Kidney glomerular epithelial cell (primary cell): ENCODE measurements at regions not wholly inside any gene's neighbourhood (a gene's known extent, or its start where the extent isn't known, plus 50 kb on each side); places are given as distances from the start of the nearest gene placed in this dataset.
A peak's percentile ranks its signal among the peaks of the same experiment; 100 is the strongest.
"Not testable (repeated sequence)": the region's sequence is repeated elsewhere in the genome, so short reads cannot be mapped to it uniquely, and the experiment has no call there.

ENCODE experiments used
- DNase-seq: peaks from one replicate; lab custom pipeline; 2025; lab: John Stamatoyannopoulos, UW

GRCh38 chr4:158051401-158052235, 121.2 kb downstream of the GASK1B start:
- DNase-seq, result no peak

DNA sequence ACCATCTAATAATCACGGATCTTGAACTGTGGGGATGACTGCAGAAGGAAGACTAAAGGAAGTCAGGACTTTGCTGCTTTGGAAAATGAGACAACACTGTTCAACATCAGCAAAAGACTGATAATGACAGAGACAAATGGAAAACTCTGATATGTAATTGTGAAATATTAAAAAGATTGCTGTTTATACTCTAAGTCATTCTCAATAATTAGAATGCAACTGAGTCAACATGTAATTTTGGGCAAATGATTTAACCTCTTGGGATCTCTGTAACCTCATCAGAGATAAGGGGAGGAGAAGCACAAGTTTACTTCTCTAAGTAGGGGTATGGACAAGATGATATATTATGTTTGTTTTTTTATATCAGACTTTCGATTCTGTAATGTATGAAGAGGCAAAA, 121.9 kb downstream of the GASK1B start:
- no peak for DNase-seq

DNA sequence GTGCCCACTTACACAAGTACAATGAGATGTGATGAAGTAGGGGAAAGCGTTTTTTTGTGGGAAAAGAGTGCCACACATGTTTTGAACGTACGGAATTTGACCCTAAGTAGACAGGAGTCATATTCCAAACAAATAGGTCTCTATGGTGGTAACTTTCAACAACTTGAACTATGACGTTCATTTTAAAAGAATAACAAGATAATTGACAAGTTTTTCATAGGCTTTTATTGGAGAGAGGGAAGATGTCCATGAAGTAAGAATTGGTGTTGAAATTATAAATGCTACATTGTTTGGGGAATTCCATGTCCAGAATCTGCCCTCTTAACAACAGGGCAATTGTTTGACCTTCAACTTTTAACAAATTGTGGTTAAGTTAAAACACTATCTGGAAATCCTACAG, 126.5 kb downstream of the GASK1B start:
- DNase-seq, result no peak

DNA sequence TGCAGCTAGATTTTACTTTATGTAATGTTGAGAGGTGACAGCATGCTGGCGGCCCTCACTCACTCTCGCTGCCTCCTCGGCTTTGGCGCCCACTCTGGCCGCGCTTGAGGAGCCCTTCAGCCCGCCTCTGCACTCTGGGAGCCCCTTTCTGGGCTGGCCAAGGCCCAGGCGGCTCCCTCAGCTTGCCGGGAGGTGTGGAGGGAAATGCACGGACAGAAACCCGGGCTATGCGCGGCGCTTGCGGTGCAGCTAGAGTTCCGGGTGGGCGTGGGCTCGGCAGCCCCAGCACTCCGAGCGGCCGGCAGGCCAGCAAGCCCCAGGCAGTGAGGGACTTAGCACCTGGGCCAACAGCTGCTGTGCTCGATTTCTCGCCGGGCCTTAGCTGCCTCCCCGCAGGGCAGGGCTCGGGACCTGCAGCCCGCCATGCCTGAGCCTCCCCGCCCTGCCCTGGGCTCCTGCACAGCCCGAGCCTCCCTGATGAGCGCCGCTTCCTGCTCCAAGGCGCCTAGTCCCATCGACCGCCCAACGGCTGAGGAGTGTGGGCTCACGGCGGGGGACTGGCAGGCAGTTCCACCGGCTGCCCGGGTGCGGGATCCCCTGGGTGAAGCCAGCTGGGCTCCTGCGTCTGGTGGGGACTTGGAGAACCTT, 128.7 kb downstream of the GASK1B start:
- no peak for DNase-seq

- peak; percentile 46 for DNase-seq
Measured at GRCh38 chr4:158042591-158043030, 130.2 kb downstream of the GASK1B start.

DNA sequence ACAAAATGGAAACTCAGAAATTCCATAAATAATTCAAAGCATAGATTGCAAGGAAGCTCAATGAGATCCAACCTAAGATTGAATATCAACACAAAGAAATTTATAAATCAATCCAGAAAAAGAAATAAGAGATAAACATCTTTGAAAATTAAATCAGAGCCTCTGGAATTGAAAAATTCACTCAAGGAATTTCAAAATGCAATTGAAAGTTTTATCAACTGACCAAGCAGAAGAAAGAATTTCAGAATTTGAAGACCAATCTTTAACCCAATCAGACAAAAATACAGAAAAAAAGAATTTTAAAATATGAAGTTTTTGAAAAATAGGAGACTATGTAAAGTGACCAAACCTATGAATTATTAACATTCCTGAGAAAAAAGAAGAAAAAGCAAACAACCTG, 134.1 kb downstream of the GASK1B start:
- DNase-seq, result no peak

GRCh38 chr4:158036998-158037397, 135.8 kb downstream of the GASK1B start:
- no peak for DNase-seq

DNA sequence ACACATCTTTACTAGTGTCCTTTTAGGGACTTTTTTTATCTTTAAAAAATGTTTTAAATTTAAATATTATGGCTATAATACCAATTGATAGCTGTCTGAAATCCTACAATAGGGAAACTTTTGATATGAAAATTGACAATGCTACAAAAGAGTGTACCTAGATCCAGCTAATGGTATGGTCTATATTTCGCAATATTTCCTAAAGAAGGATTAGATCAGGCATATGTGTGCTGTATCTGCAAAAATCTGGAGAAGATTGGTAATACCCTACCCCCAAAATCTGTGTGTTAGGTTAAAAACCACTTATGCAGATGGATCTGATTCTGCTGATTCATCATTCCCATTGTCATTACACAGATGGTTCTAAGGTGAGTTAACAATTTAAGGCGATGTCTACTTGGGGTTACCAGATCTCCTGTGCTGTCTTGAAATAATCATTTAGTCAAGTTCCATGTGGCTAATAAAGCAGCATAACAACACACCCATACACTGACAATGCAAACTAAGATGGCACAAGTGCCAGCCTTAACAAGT, 137.1 kb downstream of the GASK1B start:
- no peak for DNase-seq

DNA sequence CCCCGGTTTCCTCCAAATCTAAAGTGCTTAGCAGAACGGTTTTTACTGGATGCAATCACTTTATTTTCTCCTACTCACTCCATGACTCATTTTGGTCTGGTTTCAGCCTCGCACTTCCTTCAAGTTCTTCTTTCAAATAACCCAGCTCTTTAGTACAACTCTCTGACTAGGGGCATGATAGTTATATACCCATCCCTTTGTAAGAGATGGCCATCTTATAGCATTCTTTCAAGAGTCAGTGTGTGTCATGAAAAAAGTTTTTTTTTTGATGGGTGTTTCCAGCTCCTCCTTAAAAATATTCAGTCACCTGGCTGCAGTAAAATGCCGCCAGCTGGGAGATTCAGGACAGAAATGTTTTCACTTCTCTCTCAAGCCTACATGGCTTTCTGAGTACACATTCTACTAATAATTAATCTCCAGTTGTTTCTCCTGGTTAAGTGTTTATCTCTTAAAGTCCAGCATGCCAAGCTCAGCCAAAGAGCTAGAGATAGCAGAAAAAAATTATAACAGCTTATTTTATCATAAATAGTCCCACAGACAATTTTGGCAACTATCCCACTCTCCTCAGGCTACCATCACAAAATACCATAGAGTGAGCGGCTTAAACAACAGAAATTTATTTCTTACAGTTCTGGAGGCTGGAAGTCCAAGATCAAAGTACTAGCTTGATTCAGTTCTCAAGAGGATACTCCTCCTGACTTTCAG, 139.3 kb downstream of the GASK1B start:
- peak; percentile 92 for DNase-seq

- DNase-seq, result no peak
Measured at GRCh38 chr4:158032733-158033415, 140.0 kb downstream of the GASK1B start.

- DNase-seq, result not testable (repeated sequence)
Measured at GRCh38 chr4:158028381-158028780, 144.4 kb downstream of the GASK1B start.

DNA sequence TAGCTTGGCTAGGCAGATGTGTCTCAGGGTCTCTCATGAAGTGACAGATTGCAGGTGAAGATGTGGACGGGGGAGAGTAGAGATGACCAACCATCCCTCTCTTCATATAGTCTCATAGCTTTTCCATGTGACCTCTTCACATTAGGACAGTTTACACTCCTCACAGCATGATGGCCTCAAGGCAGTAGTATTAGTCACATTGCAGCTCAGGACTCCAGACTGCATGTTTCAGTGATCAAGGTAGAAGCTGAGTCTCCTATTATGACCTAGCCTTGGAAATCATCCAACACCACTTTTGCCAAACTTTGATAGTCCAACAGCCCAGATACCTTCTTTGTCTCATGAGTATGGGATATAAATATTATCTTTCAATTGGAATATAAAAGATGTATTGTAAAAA, 147.7 kb downstream of the GASK1B start:
- peak; percentile 64 for DNase-seq

- DNase-seq, result peak; percentile 85
Measured at GRCh38 chr4:158020734-158021346, 152.0 kb downstream of the GASK1B start.

DNA sequence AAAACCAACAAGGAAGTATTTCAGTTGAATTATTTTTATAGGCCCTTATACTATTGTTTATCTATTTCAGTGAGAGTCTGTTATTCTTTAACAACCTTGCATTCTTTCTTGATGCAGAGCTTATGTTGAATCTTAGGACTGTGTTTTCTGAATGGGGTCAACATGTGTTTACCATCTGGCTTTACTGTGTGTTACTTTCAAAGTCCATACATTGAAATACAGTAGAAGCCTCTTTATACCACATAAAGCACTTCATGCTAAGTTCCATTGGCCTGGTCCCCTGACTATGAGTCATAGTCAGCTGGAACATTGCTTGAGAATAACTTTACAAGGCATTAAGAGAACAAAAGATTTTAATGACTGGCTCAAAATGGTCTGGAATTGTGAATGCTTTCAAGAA, 152.6 kb downstream of the GASK1B start:
- peak; percentile 84 for DNase-seq

- no peak for DNase-seq
Measured at GRCh38 chr4:158018831-158019230, 154.0 kb downstream of the GASK1B start.

- no peak for DNase-seq
Measured at GRCh38 chr4:158018221-158018830, 154.5 kb downstream of the GASK1B start.

DNA sequence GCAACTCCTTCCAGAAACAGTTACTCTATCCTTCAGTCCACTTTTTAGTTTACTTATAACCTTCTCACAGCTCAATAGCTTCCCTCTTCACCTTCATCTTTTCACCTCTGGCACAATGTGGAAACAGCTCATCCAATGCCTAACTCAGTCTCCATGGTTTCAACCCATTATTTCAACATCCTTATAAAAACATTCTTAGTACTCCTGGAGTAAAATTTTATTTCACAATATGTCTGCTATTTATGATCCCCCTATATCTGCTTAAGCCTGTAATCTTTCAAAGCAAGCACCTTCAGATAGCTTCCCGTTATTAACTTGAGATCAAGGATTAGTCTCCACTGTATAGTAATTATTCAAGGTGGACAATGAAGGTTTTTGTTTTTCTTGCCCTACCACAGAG, 156.3 kb downstream of the GASK1B start:
- peak; percentile 46 for DNase-seq

DNA sequence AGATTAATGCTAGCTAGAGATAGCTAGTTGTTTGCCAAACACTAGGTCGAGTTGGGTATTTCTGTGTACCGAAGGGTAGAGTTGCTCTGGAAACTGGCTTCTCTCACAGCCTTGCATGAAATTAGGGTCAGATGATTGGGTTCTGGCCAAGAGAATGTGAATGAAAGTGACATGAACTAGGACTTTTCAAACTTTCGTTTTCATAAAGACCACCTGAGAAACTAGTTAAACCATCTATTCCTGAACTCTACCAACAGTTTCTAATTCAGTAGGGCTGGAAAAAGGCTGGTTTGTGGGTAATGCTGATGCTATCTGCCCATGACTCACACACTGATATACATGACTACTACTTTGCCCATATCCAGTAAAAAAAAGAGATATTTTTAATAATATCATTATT, 157.6 kb downstream of the GASK1B start:
- peak; percentile 35 for DNase-seq

DNA sequence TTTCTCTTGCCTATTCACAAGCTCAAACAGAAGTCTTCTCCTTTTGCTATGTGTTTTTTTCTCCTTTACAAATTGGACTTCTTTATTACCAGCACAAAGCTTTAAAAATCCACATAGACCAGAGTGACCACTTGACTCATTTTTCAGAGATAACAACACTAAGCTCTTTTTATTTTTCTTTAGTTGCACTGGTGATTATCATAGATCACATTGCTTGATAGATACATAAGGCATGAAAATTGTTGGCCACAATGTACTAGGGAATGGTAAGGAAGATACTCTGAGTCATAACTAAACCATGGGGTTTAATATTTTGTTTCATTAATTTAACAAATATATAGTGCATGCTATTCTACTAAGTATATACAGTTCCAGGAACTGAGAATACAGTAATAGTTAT, 159.0 kb downstream of the GASK1B start:
- no peak for DNase-seq

GRCh38 chr4:158010361-158010760, 162.5 kb downstream of the GASK1B start:
- DNase-seq, result peak; percentile 43
